ENCODE measurements at regions not wholly inside any gene's neighbourhood (a gene's known extent, or its start where the extent isn't known, plus 50 kb on each side); places are given as distances from the start of the nearest gene placed in this dataset.
A peak's percentile ranks its signal among the peaks of the same experiment; 100 is the strongest.
"Not testable (repeated sequence)": the region's sequence is repeated elsewhere in the genome, so short reads cannot be mapped to it uniquely, and the experiment has no call there.

DNA sequence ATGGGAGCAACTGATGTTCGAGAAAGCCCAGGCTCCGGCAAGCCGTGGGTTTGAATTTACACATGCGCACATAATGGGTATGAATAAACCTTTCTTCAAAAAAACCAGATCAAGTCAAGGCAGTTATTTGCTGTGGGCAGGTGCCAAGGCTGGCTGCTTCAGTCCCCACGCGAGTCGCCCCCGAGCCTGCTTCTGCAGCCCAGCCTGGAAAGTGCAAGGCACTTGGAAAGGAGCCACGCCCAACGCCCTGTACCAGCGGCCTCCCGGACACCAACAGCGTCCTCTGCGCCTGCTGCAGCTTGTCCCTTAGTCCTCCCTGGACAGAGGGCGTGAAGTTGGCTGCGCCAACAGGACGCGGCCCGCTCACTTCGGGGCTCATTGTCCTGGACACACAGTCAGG is 68.9 kb downstream of the KLF15 start:
- H3K36me3 Mint-ChIP-seq (ENCODE audit: unreplicated experiment), result no peaks in the 10 kb centered on the region
- H3K27me3 Mint-ChIP-seq (ENCODE audit: unreplicated experiment), result peaks cover 5% of the 10 kb centered on the region
- TF ChIP-seq, protein P1, sequence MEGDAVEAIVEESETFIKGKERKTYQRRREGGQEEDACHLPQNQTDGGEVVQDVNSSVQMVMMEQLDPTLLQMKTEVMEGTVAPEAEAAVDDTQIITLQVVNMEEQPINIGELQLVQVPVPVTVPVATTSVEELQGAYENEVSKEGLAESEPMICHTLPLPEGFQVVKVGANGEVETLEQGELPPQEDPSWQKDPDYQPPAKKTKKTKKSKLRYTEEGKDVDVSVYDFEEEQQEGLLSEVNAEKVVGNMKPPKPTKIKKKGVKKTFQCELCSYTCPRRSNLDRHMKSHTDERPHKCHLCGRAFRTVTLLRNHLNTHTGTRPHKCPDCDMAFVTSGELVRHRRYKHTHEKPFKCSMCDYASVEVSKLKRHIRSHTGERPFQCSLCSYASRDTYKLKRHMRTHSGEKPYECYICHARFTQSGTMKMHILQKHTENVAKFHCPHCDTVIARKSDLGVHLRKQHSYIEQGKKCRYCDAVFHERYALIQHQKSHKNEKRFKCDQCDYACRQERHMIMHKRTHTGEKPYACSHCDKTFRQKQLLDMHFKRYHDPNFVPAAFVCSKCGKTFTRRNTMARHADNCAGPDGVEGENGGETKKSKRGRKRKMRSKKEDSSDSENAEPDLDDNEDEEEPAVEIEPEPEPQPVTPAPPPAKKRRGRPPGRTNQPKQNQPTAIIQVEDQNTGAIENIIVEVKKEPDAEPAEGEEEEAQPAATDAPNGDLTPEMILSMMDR (IDR thresholded peaks at IDR 0.05; ENCODE audit: partially characterized antibody, unreplicated experiment), result no peak
- DNase-seq, result peak; percentile 50
- peak overlapping the region; percentile 71 for H3K4me3 Mint-ChIP-seq (ENCODE audit: unreplicated experiment)
- H3K4me1 Mint-ChIP-seq (ENCODE audit: low read depth, unreplicated experiment), result peaks cover 24% of the 10 kb centered on the region
- H3K27ac Mint-ChIP-seq (ENCODE audit: unreplicated experiment), result no peak overlapping the region
- peaks cover 12% of the 10 kb centered on the region for H3K9me3 Mint-ChIP-seq (ENCODE audit: unreplicated experiment)

DNA sequence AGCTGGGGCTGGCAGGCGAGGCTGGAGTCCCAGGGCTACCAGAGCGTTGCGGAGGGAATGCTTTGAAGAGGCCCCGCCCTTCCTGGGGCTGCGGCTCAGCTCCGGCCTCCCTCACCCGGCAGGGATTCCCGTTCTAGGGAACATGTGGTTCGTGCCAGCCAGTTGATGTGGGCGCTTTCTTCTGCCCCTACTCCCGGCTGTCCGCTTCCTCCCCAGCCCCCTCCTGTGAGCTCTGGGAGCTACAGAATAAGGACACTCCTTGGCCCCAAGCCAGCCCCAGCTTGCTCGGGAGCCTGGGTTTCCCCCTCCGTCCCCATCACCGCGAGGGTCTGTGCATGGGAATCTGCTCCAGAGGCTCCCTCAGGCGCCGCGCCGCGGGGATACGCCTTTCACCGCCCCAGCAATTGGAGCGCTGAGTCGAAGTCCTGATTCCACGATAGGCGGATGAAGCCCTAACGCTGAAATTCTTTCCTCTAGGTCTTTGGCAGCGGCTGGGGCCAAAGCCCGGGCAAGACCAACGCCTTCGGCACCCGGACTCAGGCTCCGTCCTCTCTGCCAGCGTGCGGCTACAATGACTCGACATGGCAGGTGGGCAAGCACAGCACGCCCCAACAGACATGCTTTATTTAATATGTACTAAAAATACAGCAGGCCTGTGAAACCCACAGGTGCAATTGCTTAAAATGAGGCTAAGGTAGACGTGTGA is 69.5 kb downstream of the KLF15 start:
- no peaks in the 10 kb centered on the region for H3K36me3 Mint-ChIP-seq (ENCODE audit: unreplicated experiment)
- H3K9me3 Mint-ChIP-seq (ENCODE audit: unreplicated experiment), result peaks cover 10% of the 10 kb centered on the region
- H3K27ac Mint-ChIP-seq (ENCODE audit: unreplicated experiment), result no peak overlapping the region
- H3K4me1 Mint-ChIP-seq (ENCODE audit: low read depth, unreplicated experiment), result peaks cover 24% of the 10 kb centered on the region
- H3K4me3 Mint-ChIP-seq (ENCODE audit: unreplicated experiment), result peak overlapping the region; percentile 71
- DNase-seq, result peak; percentile 64
- TF ChIP-seq, protein P1 (IDR thresholded peaks at IDR 0.05; ENCODE audit: partially characterized antibody, unreplicated experiment), result no peak
- peaks cover 5% of the 10 kb centered on the region for H3K27me3 Mint-ChIP-seq (ENCODE audit: unreplicated experiment)

- DNase-seq, result no peak
- H3K27me3 Mint-ChIP-seq (ENCODE audit: unreplicated experiment), result peaks cover 5% of the 10 kb centered on the region
- H3K9me3 Mint-ChIP-seq (ENCODE audit: unreplicated experiment), result peaks cover 9% of the 10 kb centered on the region
- TF ChIP-seq, protein P1 (IDR thresholded peaks at IDR 0.05; ENCODE audit: partially characterized antibody, unreplicated experiment), result no peak
- peaks cover 19% of the 10 kb centered on the region for H3K4me1 Mint-ChIP-seq (ENCODE audit: low read depth, unreplicated experiment)
- no peaks in the 10 kb centered on the region for H3K36me3 Mint-ChIP-seq (ENCODE audit: unreplicated experiment)
- no peak overlapping the region for H3K27ac Mint-ChIP-seq (ENCODE audit: unreplicated experiment)
- H3K4me3 Mint-ChIP-seq (ENCODE audit: unreplicated experiment), result peak overlapping the region; percentile 71
Measured at GRCh38 chr3:126287171-126287535, 70.1 kb downstream of the KLF15 start.

DNA sequence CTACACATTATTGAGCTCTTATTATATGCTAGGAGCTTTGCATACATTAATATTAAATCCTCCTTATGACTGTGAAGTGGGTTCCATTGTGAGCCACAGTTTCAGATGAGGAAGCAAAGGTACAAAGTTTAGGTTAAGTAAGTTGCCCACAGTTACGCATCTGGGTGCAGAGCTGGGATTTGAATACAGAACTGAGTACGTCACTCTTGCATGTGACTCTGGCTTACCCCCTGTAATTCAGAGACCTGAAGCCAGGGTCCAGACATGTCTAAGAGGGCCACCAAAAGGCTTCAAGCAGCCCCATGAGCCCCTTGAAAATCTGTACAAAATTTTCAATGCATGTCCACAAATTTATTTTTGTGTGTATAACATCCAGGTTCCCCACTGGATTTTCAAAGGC is 71.8 kb downstream of the KLF15 start:
- Mint-ChIP-seq H3K27ac (ENCODE audit: unreplicated experiment) (no peak overlapping the region), H3K9me3 (ENCODE audit: unreplicated experiment) (no peaks in the 10 kb centered on the region), H3K27me3 (ENCODE audit: unreplicated experiment) (no peaks in the 10 kb centered on the region), H3K4me3 (ENCODE audit: unreplicated experiment) (no peak overlapping the region), H3K36me3 (ENCODE audit: unreplicated experiment) (no peaks in the 10 kb centered on the region), H3K4me1 (ENCODE audit: low read depth, unreplicated experiment) (peaks cover 6% of the 10 kb centered on the region)
- TF ChIP-seq, protein P1 (IDR thresholded peaks at IDR 0.05; ENCODE audit: partially characterized antibody, unreplicated experiment), result no peak
- DNase-seq, result no peak

- Mint-ChIP-seq H3K4me1 (ENCODE audit: low read depth, unreplicated experiment) (peaks cover 3% of the 10 kb centered on the region), H3K9me3 (ENCODE audit: unreplicated experiment) (no peaks in the 10 kb centered on the region), H3K36me3 (ENCODE audit: unreplicated experiment) (no peaks in the 10 kb centered on the region), H3K4me3 (ENCODE audit: unreplicated experiment) (no peak overlapping the region), H3K27ac (ENCODE audit: unreplicated experiment) (no peak overlapping the region), H3K27me3 (ENCODE audit: unreplicated experiment) (no peaks in the 10 kb centered on the region)
- DNase-seq, result no peak
- TF ChIP-seq, protein P1 (IDR thresholded peaks at IDR 0.05; ENCODE audit: partially characterized antibody, unreplicated experiment), result no peak
Measured at GRCh38 chr3:126284258-126284904, 72.8 kb downstream of the KLF15 start.

DNA sequence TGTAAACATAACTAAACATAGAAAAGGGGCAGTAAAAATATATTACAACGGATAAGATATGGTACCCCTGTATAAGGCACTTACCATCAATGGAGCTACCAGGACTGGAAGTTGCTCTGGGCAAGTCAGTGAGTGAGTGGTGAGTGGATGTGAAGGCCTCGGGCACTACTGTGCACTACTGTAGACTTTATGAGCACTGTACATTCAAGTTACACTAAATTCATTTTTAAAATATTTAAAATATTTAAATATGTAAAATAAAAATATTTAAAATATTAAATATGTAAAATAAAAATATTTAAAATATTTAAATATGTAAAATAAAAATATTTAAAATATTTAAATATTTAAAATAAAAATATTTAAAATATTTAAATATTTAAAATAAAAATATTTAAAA is 73.6 kb downstream of the KLF15 start:
- not testable (repeated sequence) for H3K4me1 Mint-ChIP-seq (ENCODE audit: low read depth, unreplicated experiment); DNase-seq; H3K27ac Mint-ChIP-seq (ENCODE audit: unreplicated experiment); H3K36me3 Mint-ChIP-seq (ENCODE audit: unreplicated experiment); H3K4me3 Mint-ChIP-seq (ENCODE audit: unreplicated experiment); H3K27me3 Mint-ChIP-seq (ENCODE audit: unreplicated experiment); H3K9me3 Mint-ChIP-seq (ENCODE audit: unreplicated experiment)

Data from glutamatergic neuron (in vitro differentiated cells).